ENCODE measurements at regions not wholly inside any gene's neighbourhood (a gene's known extent, or its start where the extent isn't known, plus 50 kb on each side); places are given as distances from the start of the nearest gene placed in this dataset.

- H3K27me3 ChIP-seq (ENCODE audit: control insufficient read depth in 3 of 3, insufficient read depth in 3 of 3, low read length in 3 of 3), result peaks cover 5 to 17% (median 12%) of the 10 kb centered on the region in 3 donors
- no peaks in the 10 kb centered on the region for H3K36me3 ChIP-seq (ENCODE audit: control insufficient read depth in 3 of 3, insufficient read depth in 3 of 3, low read length in 3 of 3)
- H3K4me3 ChIP-seq (ENCODE audit: low read length in 3 of 3), result no peak overlapping the region
- H3K27ac ChIP-seq (ENCODE audit: low read depth, low read length), result no peak overlapping the region
- peaks cover 0 to 12% (median 9%) of the 10 kb centered on the region in 3 donors for H3K4me1 ChIP-seq (ENCODE audit: control insufficient read depth in 3 of 3, insufficient read depth in 3 of 3, low read length in 3 of 3)
- no peak overlapping the region for H3K9ac ChIP-seq (ENCODE audit: low read depth in 1 of 3, low read length in 3 of 3)
- H3K9me3 ChIP-seq (ENCODE audit: control insufficient read depth in 3 of 3, low read length in 3 of 3), result no peaks in the 10 kb centered on the region
Observed at GRCh38 chr6:167764713-167765479, 61.8 kb upstream of the AFDN start.

GRCh38 chr6:167766986-167767714 is 59.6 kb upstream of the AFDN start:
- H3K9ac ChIP-seq (ENCODE audit: low read depth in 1 of 3, low read length in 3 of 3), result no peak overlapping the region
- no peak overlapping the region for H3K27ac ChIP-seq (ENCODE audit: low read depth, low read length)
- no peaks in the 10 kb centered on the region for H3K9me3 ChIP-seq (ENCODE audit: control insufficient read depth in 3 of 3, low read length in 3 of 3)
- peaks cover 5 to 21% (median 12%) of the 10 kb centered on the region in 3 donors for H3K27me3 ChIP-seq (ENCODE audit: control insufficient read depth in 3 of 3, insufficient read depth in 3 of 3, low read length in 3 of 3)
- H3K36me3 ChIP-seq (ENCODE audit: control insufficient read depth in 3 of 3, insufficient read depth in 3 of 3, low read length in 3 of 3), result no peaks in the 10 kb centered on the region
- H3K4me1 ChIP-seq (ENCODE audit: control insufficient read depth in 3 of 3, insufficient read depth in 3 of 3, low read length in 3 of 3), result peaks cover 0 to 3% (median 0%) of the 10 kb centered on the region in 3 donors
- peak overlapping the region in 1 of 3 donors; percentile 41 for H3K4me3 ChIP-seq (ENCODE audit: low read length in 3 of 3)

- peaks cover 0 to 3% (median 0%) of the 10 kb centered on the region in 3 donors for H3K4me1 ChIP-seq (ENCODE audit: control insufficient read depth in 3 of 3, insufficient read depth in 3 of 3, low read length in 3 of 3)
Observed at GRCh38 chr6:167767715-167768107, 59.0 kb upstream of the AFDN start.

GRCh38 chr6:167768471-167769215 is 58.1 kb upstream of the AFDN start:
- H3K27me3 ChIP-seq (ENCODE audit: control insufficient read depth in 3 of 3, insufficient read depth in 3 of 3, low read length in 3 of 3), result peaks cover 5 to 21% (median 12%) of the 10 kb centered on the region in 3 donors
- H3K9ac ChIP-seq (ENCODE audit: low read depth in 1 of 3, low read length in 3 of 3), result no peak overlapping the region
- H3K4me3 ChIP-seq (ENCODE audit: low read length in 3 of 3), result no peak overlapping the region
- no peaks in the 10 kb centered on the region for H3K36me3 ChIP-seq (ENCODE audit: control insufficient read depth in 3 of 3, insufficient read depth in 3 of 3, low read length in 3 of 3)
- H3K27ac ChIP-seq (ENCODE audit: low read depth, low read length), result no peak overlapping the region
- H3K9me3 ChIP-seq (ENCODE audit: control insufficient read depth in 3 of 3, low read length in 3 of 3), result no peaks in the 10 kb centered on the region
- peaks cover 0 to 3% (median 0%) of the 10 kb centered on the region in 3 donors for H3K4me1 ChIP-seq (ENCODE audit: control insufficient read depth in 3 of 3, insufficient read depth in 3 of 3, low read length in 3 of 3)

More at GRCh38 chr6:167767715-167768107, 59.0 kb upstream of the AFDN start:
- peaks cover 5 to 21% (median 12%) of the 10 kb centered on the region in 3 donors for H3K27me3 ChIP-seq (ENCODE audit: control insufficient read depth in 3 of 3, insufficient read depth in 3 of 3, low read length in 3 of 3)
- no peak overlapping the region for H3K4me3 ChIP-seq (ENCODE audit: low read length in 3 of 3)
- H3K27ac ChIP-seq (ENCODE audit: low read depth, low read length), result no peak overlapping the region
- no peaks in the 10 kb centered on the region for H3K9me3 ChIP-seq (ENCODE audit: control insufficient read depth in 3 of 3, low read length in 3 of 3)
- no peak overlapping the region for H3K9ac ChIP-seq (ENCODE audit: low read depth in 1 of 3, low read length in 3 of 3)
- no peaks in the 10 kb centered on the region for H3K36me3 ChIP-seq (ENCODE audit: control insufficient read depth in 3 of 3, insufficient read depth in 3 of 3, low read length in 3 of 3)

GRCh38 chr6:167769408-167770190 is 57.1 kb upstream of the AFDN start:
- Histone ChIP-seq H3K4me3 (ENCODE audit: low read length in 3 of 3) (no peak overlapping the region), H3K9me3 (ENCODE audit: control insufficient read depth in 3 of 3, low read length in 3 of 3) (no peaks in the 10 kb centered on the region), H3K4me1 (ENCODE audit: control insufficient read depth in 3 of 3, insufficient read depth in 3 of 3, low read length in 3 of 3) (peaks cover 0 to 3% (median 0%) of the 10 kb centered on the region in 3 donors), H3K36me3 (ENCODE audit: control insufficient read depth in 3 of 3, insufficient read depth in 3 of 3, low read length in 3 of 3) (no peaks in the 10 kb centered on the region), H3K9ac (ENCODE audit: low read depth in 1 of 3, low read length in 3 of 3) (no peak overlapping the region), H3K27ac (ENCODE audit: low read depth, low read length) (no peak overlapping the region), H3K27me3 (ENCODE audit: control insufficient read depth in 3 of 3, insufficient read depth in 3 of 3, low read length in 3 of 3) (peaks cover 5 to 21% (median 12%) of the 10 kb centered on the region in 3 donors)

GRCh38 chr6:167770291-167770955 is 56.3 kb upstream of the AFDN start:
- Histone ChIP-seq H3K4me3 (ENCODE audit: low read length in 3 of 3) (no peak overlapping the region), H3K4me1 (ENCODE audit: control insufficient read depth in 3 of 3, insufficient read depth in 3 of 3, low read length in 3 of 3) (peaks cover 0 to 3% (median 0%) of the 10 kb centered on the region in 3 donors), H3K36me3 (ENCODE audit: control insufficient read depth in 3 of 3, insufficient read depth in 3 of 3, low read length in 3 of 3) (no peaks in the 10 kb centered on the region), H3K27me3 (ENCODE audit: control insufficient read depth in 3 of 3, insufficient read depth in 3 of 3, low read length in 3 of 3) (peaks cover 5 to 21% (median 12%) of the 10 kb centered on the region in 3 donors), H3K9me3 (ENCODE audit: control insufficient read depth in 3 of 3, low read length in 3 of 3) (no peaks in the 10 kb centered on the region), H3K9ac (ENCODE audit: low read depth in 1 of 3, low read length in 3 of 3) (no peak overlapping the region), H3K27ac (ENCODE audit: low read depth, low read length) (no peak overlapping the region)

GRCh38 chr6:167774881-167775280 is 51.8 kb upstream of the AFDN start:
- no peak overlapping the region for H3K27ac ChIP-seq (ENCODE audit: low read depth, low read length)
- no peak overlapping the region for H3K9ac ChIP-seq (ENCODE audit: low read depth in 1 of 3, low read length in 3 of 3)
- H3K36me3 ChIP-seq (ENCODE audit: control insufficient read depth in 3 of 3, insufficient read depth in 3 of 3, low read length in 3 of 3), result no peaks in the 10 kb centered on the region

GRCh38 chr6:167776906-167777627 is 49.6 kb upstream of the AFDN start:
- no peak overlapping the region for H3K27ac ChIP-seq (ENCODE audit: low read depth, low read length)
- no peaks in the 10 kb centered on the region for H3K27me3 ChIP-seq (ENCODE audit: control insufficient read depth in 3 of 3, insufficient read depth in 3 of 3, low read length in 3 of 3)
- H3K9me3 ChIP-seq (ENCODE audit: control insufficient read depth in 3 of 3, low read length in 3 of 3), result no peaks in the 10 kb centered on the region
- no peaks in the 10 kb centered on the region for H3K36me3 ChIP-seq (ENCODE audit: control insufficient read depth in 3 of 3, insufficient read depth in 3 of 3, low read length in 3 of 3)
- no peak overlapping the region for H3K9ac ChIP-seq (ENCODE audit: low read depth in 1 of 3, low read length in 3 of 3)
- no peaks in the 10 kb centered on the region for H3K4me1 ChIP-seq (ENCODE audit: control insufficient read depth in 3 of 3, insufficient read depth in 3 of 3, low read length in 3 of 3)
- no peak overlapping the region for H3K4me3 ChIP-seq (ENCODE audit: low read length in 3 of 3)

More at GRCh38 chr6:167774881-167775280, 51.8 kb upstream of the AFDN start:
- H3K4me3 ChIP-seq (ENCODE audit: low read length in 3 of 3), result no peak overlapping the region
- peaks cover 0 to 5% (median 0%) of the 10 kb centered on the region in 3 donors for H3K27me3 ChIP-seq (ENCODE audit: control insufficient read depth in 3 of 3, insufficient read depth in 3 of 3, low read length in 3 of 3)
- no peaks in the 10 kb centered on the region for H3K9me3 ChIP-seq (ENCODE audit: control insufficient read depth in 3 of 3, low read length in 3 of 3)
- H3K4me1 ChIP-seq (ENCODE audit: control insufficient read depth in 3 of 3, insufficient read depth in 3 of 3, low read length in 3 of 3), result no peaks in the 10 kb centered on the region

All from skeletal muscle tissue (tissue), 3 donors.